Nephron progenitor cell (in vitro differentiated cells): ENCODE measurements at regions not wholly inside any gene's neighbourhood (a gene's known extent, or its start where the extent isn't known, plus 50 kb on each side); places are given as distances from the start of the nearest gene placed in this dataset.
A peak's percentile ranks its signal among the peaks of the same experiment; 100 is the strongest.

Source experiments
- DNase-seq: peaks from one replicate; pipeline ENCODE4 v3.0.0; 2021
- H3K27ac Mint-ChIP-seq: 2 replicates; pipeline ENCODE4 v1.8.0; 2021; ENCODE audit warnings: mild to moderate bottlenecking, moderate library complexity, mixed read lengths
- H3K27me3 Mint-ChIP-seq: 2 replicates; pipeline ENCODE4 v1.8.0; 2021; ENCODE audit warnings: mild to moderate bottlenecking, low read depth, mixed read lengths; ENCODE audit not compliant: poor library complexity
- H3K36me3 Mint-ChIP-seq: 2 replicates; pipeline ENCODE4 v1.8.0; 2021; ENCODE audit warnings: low read depth, mixed read lengths
- H3K4me1 Mint-ChIP-seq: 2 replicates; pipeline ENCODE4 v1.8.0; 2021; ENCODE audit warnings: mixed read lengths
- H3K4me3 Mint-ChIP-seq: 2 replicates; pipeline ENCODE4 v1.8.0; 2021; ENCODE audit warnings: mild to moderate bottlenecking, moderate library complexity, mixed read lengths
- H3K9me3 Mint-ChIP-seq: 2 replicates; pipeline ENCODE4 v1.8.0; 2021; ENCODE audit warnings: mild to moderate bottlenecking, moderate library complexity, mixed read lengths
- CTCF ChIP-seq: fragments of 200-600 bp; sonication (generic); IDR thresholded peaks from 2 replicates; pipeline ENCODE4 v1.5.0; 2021; ENCODE audit warnings: antibody characterized with exemption

GRCh38 chr12:58812214-58812613, 108.1 kb downstream of the LRIG3 start:
- H3K4me1 Mint-ChIP-seq, result peaks cover 10% of the 10 kb centered on the region
- TF ChIP-seq CTCF, result no peak
- no peak overlapping the region for H3K27ac Mint-ChIP-seq
- DNase-seq, result no peak
- no peaks in the 10 kb centered on the region for H3K9me3 Mint-ChIP-seq
- H3K27me3 Mint-ChIP-seq, result no peaks in the 10 kb centered on the region
- no peaks in the 10 kb centered on the region for H3K36me3 Mint-ChIP-seq
- H3K4me3 Mint-ChIP-seq, result no peak overlapping the region

GRCh38 chr12:58814036-58814435, 106.3 kb downstream of the LRIG3 start:
- Mint-ChIP-seq H3K9me3 (no peaks in the 10 kb centered on the region), H3K4me1 (peaks cover 16% of the 10 kb centered on the region), H3K4me3 (no peak overlapping the region), H3K27me3 (no peaks in the 10 kb centered on the region), H3K27ac (no peak overlapping the region), H3K36me3 (no peaks in the 10 kb centered on the region)
- TF ChIP-seq CTCF, result no peak
- DNase-seq, result no peak

- DNase-seq, result no peak
- Mint-ChIP-seq H3K4me3 (no peak overlapping the region), H3K27ac (peak overlapping the region; percentile 14), H3K36me3 (no peaks in the 10 kb centered on the region), H3K4me1 (peaks cover 28% of the 10 kb centered on the region), H3K9me3 (no peaks in the 10 kb centered on the region), H3K27me3 (no peaks in the 10 kb centered on the region)
- TF ChIP-seq CTCF, result no peak
Measured at GRCh38 chr12:58815235-58815634, 105.1 kb downstream of the LRIG3 start.

- no peak for TF ChIP-seq CTCF
- Mint-ChIP-seq H3K36me3 (no peaks in the 10 kb centered on the region), H3K27me3 (no peaks in the 10 kb centered on the region), H3K27ac (no peak overlapping the region), H3K4me1 (peaks cover 30% of the 10 kb centered on the region), H3K9me3 (no peaks in the 10 kb centered on the region), H3K4me3 (no peak overlapping the region)
- no peak for DNase-seq
Measured at GRCh38 chr12:58818546-58818945, 101.8 kb downstream of the LRIG3 start.

- Mint-ChIP-seq H3K36me3 (no peaks in the 10 kb centered on the region), H3K4me3 (no peak overlapping the region), H3K9me3 (no peaks in the 10 kb centered on the region), H3K27me3 (no peaks in the 10 kb centered on the region), H3K4me1 (peaks cover 30% of the 10 kb centered on the region), H3K27ac (peak overlapping the region; percentile 98)
- DNase-seq, result no peak
- TF ChIP-seq CTCF, result no peak
Measured at GRCh38 chr12:58819345-58819744, 101.0 kb downstream of the LRIG3 start.

- Mint-ChIP-seq H3K27me3 (no peaks in the 10 kb centered on the region), H3K9me3 (no peaks in the 10 kb centered on the region), H3K27ac (peak overlapping the region; percentile 98), H3K4me3 (no peak overlapping the region), H3K4me1 (peaks cover 30% of the 10 kb centered on the region), H3K36me3 (no peaks in the 10 kb centered on the region)
- no peak for DNase-seq
- no peak for TF ChIP-seq CTCF
Measured at GRCh38 chr12:58819985-58820384, 100.3 kb downstream of the LRIG3 start.
